ENCODE measurements at regions not wholly inside any gene's neighbourhood (a gene's known extent, or its start where the extent isn't known, plus 50 kb on each side); places are given as distances from the start of the nearest gene placed in this dataset.
A peak's percentile ranks its signal among the peaks of the same experiment; 100 is the strongest.

GRCh38 chrX:40179283-40179682 is 81.5 kb upstream of the BCOR start:
- no peak for DNase-seq (ENCODE audit: low read depth)

- no peak for DNase-seq (ENCODE audit: low read depth)
These were observed 80.4 kb upstream of the BCOR start for GRCh38 chrX:40177942-40178715.

GRCh38 chrX:40177489-40177888 is 79.7 kb upstream of the BCOR start:
- no peak for DNase-seq (ENCODE audit: low read depth)

DNA sequence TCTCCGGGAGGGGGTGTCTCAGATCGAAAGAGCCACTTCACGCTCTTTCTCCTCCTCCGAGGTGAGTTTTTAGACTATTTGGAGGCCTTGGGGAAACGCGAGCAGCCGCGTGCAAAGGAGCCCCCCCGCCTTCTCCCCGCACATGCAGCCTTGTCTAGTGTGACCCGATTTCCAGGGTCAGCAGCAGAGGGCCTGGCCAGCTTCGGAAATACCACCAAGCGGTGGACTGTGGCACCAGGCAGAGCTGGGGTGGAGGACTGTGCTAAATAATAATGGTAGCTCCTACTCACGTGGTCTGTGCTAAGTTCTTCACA is 79.3 kb upstream of the BCOR start:
- DNase-seq (ENCODE audit: low read depth) = no peak

DNA sequence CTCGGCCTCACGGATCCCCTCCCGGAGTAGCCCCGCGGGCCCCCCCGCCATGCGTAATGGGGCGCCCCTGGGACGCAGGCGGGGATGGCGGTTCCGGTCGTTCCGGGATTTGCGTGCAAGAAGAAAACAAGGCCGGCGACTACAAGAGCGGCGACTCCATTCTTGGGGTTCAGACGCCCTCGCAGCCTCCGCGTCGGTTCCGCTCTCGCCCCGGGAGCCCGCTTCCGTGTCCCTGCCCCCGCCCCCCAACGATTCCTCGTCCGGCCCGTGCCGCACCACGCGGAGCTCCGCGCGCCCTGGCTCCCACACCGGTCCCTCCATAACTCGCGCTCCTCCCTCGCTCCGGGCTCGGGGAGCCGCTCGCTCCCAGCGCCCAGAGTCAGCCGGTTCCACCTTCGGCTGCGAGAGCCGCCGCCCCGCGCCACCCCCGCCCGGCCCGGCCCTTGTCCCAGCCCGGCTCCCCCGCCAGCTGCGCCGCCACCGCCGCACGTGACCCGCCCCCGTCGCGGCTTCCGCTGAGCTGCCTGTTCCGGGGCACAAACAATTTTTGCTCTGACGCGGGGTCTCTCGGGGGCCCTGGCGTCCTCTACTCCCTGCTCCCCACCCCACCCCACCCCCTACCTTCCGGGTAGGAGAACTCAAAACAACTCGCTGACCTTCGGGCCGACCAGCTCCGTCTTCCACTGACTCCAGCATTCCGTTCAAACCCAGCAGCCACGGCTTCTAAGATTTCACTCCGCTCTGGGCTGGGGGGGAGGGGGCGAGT is 78.8 kb upstream of the BCOR start:
- peak; percentile 57 for DNase-seq (ENCODE audit: low read depth)

DNA sequence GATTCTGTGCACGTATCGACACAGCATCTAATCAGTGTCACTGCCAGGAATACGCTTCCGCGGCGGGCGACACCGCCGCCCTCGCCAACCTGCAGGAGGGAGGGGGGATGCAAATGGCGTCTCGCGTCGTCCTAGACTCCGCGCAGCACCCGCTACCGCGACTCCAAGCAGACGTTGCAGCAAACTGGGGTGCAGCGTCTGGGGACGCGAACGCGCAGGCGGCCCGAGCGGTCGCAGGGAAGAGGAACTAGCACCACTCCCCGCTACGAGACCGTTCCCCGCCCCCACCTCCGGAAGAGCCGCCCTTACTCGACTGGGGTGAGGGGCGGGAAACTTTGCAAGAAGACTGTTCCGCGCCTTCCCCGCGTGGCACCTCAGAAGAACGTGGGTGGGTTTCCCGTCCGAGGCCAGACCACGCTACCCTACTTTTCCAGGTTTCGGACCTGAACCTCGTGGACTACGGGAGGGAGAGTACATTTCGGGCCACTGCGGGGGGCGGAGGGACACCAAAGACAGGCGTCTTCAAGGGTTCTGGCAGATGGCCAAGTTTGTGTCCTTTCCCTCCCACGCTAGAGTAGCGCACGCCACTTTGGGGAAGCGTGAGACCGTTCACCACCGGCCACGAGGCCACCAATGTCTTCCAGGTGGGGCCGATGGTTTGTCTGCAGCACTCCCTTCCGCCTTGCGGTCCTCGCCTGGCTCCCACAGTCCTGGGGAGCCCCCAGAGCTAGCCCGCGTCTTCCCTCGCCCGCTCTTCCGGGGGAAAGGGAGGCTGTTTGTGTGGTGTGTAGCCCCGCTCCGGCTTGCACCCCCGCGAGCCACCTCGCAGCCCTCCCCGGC is 78.0 kb upstream of the BCOR start:
- DNase-seq (ENCODE audit: low read depth) = peak; percentile 80

GRCh38 chrX:40174854-40175510 is 77.2 kb upstream of the BCOR start:
- no peak for DNase-seq (ENCODE audit: low read depth)

GRCh38 chrX:40174001-40174853 is 76.5 kb upstream of the BCOR start:
- DNase-seq (ENCODE audit: low read depth) = no peak

GRCh38 chrX:40173143-40174000 is 75.6 kb upstream of the BCOR start:
- no peak for DNase-seq (ENCODE audit: low read depth)

GRCh38 chrX:40172401-40173142 is 74.8 kb upstream of the BCOR start:
- DNase-seq (ENCODE audit: low read depth) = peak; percentile 80

GRCh38 chrX:40171513-40172400 is 74.0 kb upstream of the BCOR start:
- no peak for DNase-seq (ENCODE audit: low read depth)

- no peak for DNase-seq (ENCODE audit: low read depth)
These were observed 73.2 kb upstream of the BCOR start for GRCh38 chrX:40170830-40171512.

GRCh38 chrX:40169193-40170101 is 71.7 kb upstream of the BCOR start:
- no peak for DNase-seq (ENCODE audit: low read depth)

DNA sequence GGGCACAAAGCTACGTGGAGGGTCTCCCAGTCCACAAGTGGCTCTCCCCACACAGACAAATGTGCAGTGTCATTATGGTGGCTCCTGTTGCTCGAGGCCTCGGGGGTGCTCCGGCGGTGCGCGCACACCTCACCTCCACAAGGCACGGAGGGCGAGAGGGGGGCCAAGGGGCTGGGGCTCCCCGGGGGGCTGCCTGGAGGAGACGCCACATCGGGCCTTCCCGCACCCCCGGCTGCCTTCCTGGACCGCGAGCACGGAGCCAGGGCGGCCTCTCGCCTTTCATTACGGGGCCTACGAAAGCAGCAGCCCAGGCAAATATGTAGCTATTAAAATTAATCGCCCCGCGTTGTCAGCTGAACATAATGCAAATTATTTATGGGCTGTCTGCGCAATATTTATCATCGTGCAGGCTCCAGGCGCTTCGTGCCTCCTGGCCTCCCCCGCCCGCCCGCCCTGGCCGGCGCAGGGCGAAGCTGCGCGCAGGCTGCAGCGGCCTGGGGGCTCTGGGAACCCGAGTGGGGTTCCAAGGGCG is 70.8 kb upstream of the BCOR start:
- DNase-seq (ENCODE audit: low read depth) = no peak

DNA sequence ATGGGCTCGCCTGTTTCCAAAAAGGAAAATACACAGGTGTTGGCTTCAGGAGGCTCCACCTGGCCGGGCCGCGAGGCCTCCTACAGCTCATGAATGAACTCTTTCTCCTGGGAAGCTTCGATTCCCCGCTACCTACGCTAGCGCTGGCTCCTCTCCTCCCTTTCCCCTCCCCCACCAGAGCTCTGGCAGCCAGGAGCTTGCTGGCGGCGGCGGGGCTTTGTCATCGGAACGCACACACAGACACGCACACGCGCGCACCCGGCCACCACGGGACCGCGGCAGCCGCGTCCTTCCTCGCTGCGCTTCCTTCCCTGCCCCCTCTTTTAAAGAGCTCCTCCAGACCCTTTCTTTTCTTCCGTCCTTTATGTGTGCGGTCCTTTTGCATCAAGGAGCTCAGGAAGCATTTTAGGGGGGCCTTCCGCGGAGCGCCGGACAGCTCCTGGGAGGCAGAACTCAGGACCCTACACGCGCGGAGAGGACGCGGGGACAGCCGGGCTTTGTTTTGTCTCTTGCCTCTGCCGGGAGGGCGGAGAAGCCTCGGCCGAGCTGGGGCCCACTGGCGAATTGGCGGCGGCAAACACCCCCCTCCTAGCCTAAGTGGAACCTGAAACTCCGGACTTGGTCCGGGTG is 70.2 kb upstream of the BCOR start:
- DNase-seq (ENCODE audit: low read depth) = no peak

GRCh38 chrX:40167233-40167849 is 69.6 kb upstream of the BCOR start:
- no peak for DNase-seq (ENCODE audit: low read depth)

Data from CMK (cell line).